H1 (cell line): ENCODE measurements at regions not wholly inside any gene's neighbourhood (a gene's known extent, or its start where the extent isn't known, plus 50 kb on each side); places are given as distances from the start of the nearest gene placed in this dataset.

ENCODE experiments used
- CTCF ChIA-PET: fragments of 300-600 bp; sonication (Branson Sonifier 250); formaldehyde crosslinking; loops from one replicate; lab custom pipeline; 2021; ENCODE audit not compliant: partially characterized antibody; lab: Charles Lee
- POLR2A ChIA-PET: fragments of 300-600 bp; sonication (Branson Sonifier 250); formaldehyde crosslinking; loops from one replicate; lab custom pipeline; 2021; ENCODE audit warnings: inconsistent platforms; ENCODE audit not compliant: partially characterized antibody; lab: Charles Lee
- DNase-seq, 2 experiments: peaks; one replicate each; pipeline versions ENCODE4 v3.0.0 to v3.0.0-alpha.2; 2010 to 2022; ENCODE audit warnings: low spot score in 2 of 2, low read depth in 1 of 2, mixed read lengths in 1 of 2
- FAIRE-seq: peaks from 2 replicates; lab custom pipeline; 2011; peaks lifted over from hg19 to GRCh38; lab: Jason Lieb, UNC
- H2AFZ ChIP-seq: 2 replicates; pipeline ENCODE4 v1.8.1; 2012; ENCODE audit warnings: low read length, inconsistent platforms
- H2AK5ac ChIP-seq: 2 replicates; pipeline ENCODE4 v1.6.1; 2013; ENCODE audit warnings: low read depth, low read length
- H2BK120ac ChIP-seq: replicated peaks from 2 replicates; pipeline ENCODE3; 2013; ENCODE audit warnings: low read depth, low read length, inconsistent platforms
- H2BK12ac ChIP-seq: 2 replicates; pipeline ENCODE4 v1.6.1; 2013; ENCODE audit warnings: low read depth, low read length
- H2BK15ac ChIP-seq: 2 replicates; pipeline ENCODE4 v1.6.1; 2013; ENCODE audit warnings: low read length
- H2BK20ac ChIP-seq: 2 replicates; pipeline ENCODE4 v1.6.1; 2013; ENCODE audit warnings: low read length
- H2BK5ac ChIP-seq: 2 replicates; pipeline ENCODE4 v1.6.1; 2013; ENCODE audit warnings: low read depth, low read length
- H3K14ac ChIP-seq: 2 replicates; pipeline ENCODE4 v1.6.1; 2013; ENCODE audit warnings: inconsistent platforms; ENCODE audit not compliant: insufficient read length
- H3K18ac ChIP-seq: 2 replicates; pipeline ENCODE4 v1.6.1; 2013; ENCODE audit warnings: low read length; ENCODE audit errors: extremely low read depth
- H3K23ac ChIP-seq: 2 replicates; pipeline ENCODE4 v1.6.1; 2013; ENCODE audit warnings: inconsistent platforms; ENCODE audit not compliant: insufficient read length
- H3K23me2 ChIP-seq: 2 replicates; pipeline ENCODE4 v1.6.1; 2013; ENCODE audit warnings: low read depth, low read length
- H3K27ac ChIP-seq: 2 replicates; pipeline ENCODE4 v1.6.1; 2011; ENCODE audit warnings: low read depth, low read length, inconsistent platforms
- H3K27me3 ChIP-seq, 4 experiments: replicated peaks in 1 of 4; 1 replicate in 1 of 4; 2 replicates in 3 of 4; pipeline versions ENCODE4 v1.6.1 to v1.8.1; 2011 to 2013; ENCODE audit warnings: low read length in 3 of 4, mild to moderate bottlenecking in 3 of 4, inconsistent platforms in 2 of 4, mixed read lengths in 2 of 4, moderate library complexity in 1 of 4; ENCODE audit not compliant: control insufficient read depth in 3 of 4, insufficient read depth in 3 of 4; ENCODE audit errors: extremely low read depth in 1 of 4
- H3K36me3 ChIP-seq, 4 experiments: 2 replicates each; pipeline versions ENCODE4 v1.6.1 to v1.8.1; 2011 to 2013; ENCODE audit warnings: mild to moderate bottlenecking in 4 of 4, low read length in 3 of 4, moderate library complexity in 2 of 4, control low read depth in 1 of 4, inconsistent platforms in 1 of 4; ENCODE audit not compliant: insufficient read depth in 4 of 4, control insufficient read depth in 2 of 4
- H3K4ac ChIP-seq: replicated peaks from 2 replicates; pipeline ENCODE3; 2013; ENCODE audit warnings: low read length, low read depth, mixed read lengths, inconsistent platforms; ENCODE audit not compliant: insufficient read length
- H3K4me1 ChIP-seq, 4 experiments: replicated peaks in 1 of 4; 1 replicate in 1 of 4; 2 replicates in 3 of 4; pipeline versions ENCODE4 v1.6.1 to v1.8.1; 2011 to 2013; ENCODE audit warnings: low read length in 3 of 4, inconsistent platforms in 2 of 4, mixed read lengths in 1 of 4; ENCODE audit not compliant: insufficient read depth in 4 of 4, control insufficient read depth in 3 of 4
- H3K4me2 ChIP-seq, 2 experiments: 2 replicates each; pipeline versions ENCODE4 v1.6.1 to v1.8.1; 2011 to 2013; ENCODE audit warnings: low read depth in 2 of 2, low read length in 2 of 2, control low read depth in 1 of 2, inconsistent platforms in 1 of 2, mild to moderate bottlenecking in 1 of 2; ENCODE audit not compliant: insufficient read depth in 1 of 2
- H3K4me3 ChIP-seq, 4 experiments: fragments of 200-600, 300-600 bp in 1 of 4; sonication (generic), shearing (Covaris generic), sonication (Bioruptor Twin) in 1 of 4; 2 replicates each; pipeline versions ENCODE4 v1.5.1 to v1.8.1; 2011 to 2016; ENCODE audit warnings: low read length in 4 of 4, low read depth in 3 of 4, control low read depth in 2 of 4, inconsistent platforms in 2 of 4, mild to moderate bottlenecking in 2 of 4, mixed read lengths in 1 of 4, moderate library complexity in 1 of 4; ENCODE audit not compliant: insufficient read depth in 2 of 4; ENCODE audit errors: extremely low read depth in 1 of 4
- H3K56ac ChIP-seq: replicated peaks from 2 replicates; pipeline ENCODE3; 2013; ENCODE audit warnings: low read depth, mild to moderate bottlenecking, mixed read lengths, low read length, inconsistent platforms; ENCODE audit not compliant: insufficient read length
- H3K79me1 ChIP-seq: 2 replicates; pipeline ENCODE4 v1.6.1; 2013; ENCODE audit warnings: low read depth, low read length, control low read depth
- H3K79me2 ChIP-seq, 2 experiments: 2 replicates each; pipeline versions ENCODE4 v1.6.1 to v1.8.1; 2012 to 2013; ENCODE audit warnings: low read length in 2 of 2, mild to moderate bottlenecking in 2 of 2, inconsistent platforms in 1 of 2; ENCODE audit not compliant: insufficient read depth in 2 of 2, control insufficient read depth in 1 of 2
- H3K9ac ChIP-seq, 4 experiments: replicated peaks in 1 of 4; 1 replicate in 1 of 4; 2 replicates in 3 of 4; pipeline versions ENCODE4 v1.6.1 to v1.8.1; 2011 to 2013; ENCODE audit warnings: low read depth in 3 of 4, low read length in 3 of 4, control low read depth in 2 of 4, mild to moderate bottlenecking in 2 of 4, moderate library complexity in 2 of 4, inconsistent platforms in 1 of 4; ENCODE audit errors: extremely low read depth in 1 of 4
- H3K9me3 ChIP-seq, 2 experiments: 2 replicates each; pipeline versions ENCODE4 v1.6.1 to v1.8.1; 2012 to 2013; ENCODE audit warnings: mild to moderate bottlenecking in 2 of 2, moderate library complexity in 2 of 2, control low read depth in 1 of 2, inconsistent platforms in 1 of 2, low read depth in 1 of 2, low read length in 1 of 2, mixed read lengths in 1 of 2; ENCODE audit not compliant: insufficient read depth in 2 of 2
- H4K20me1 ChIP-seq, 2 experiments: replicated peaks in 1 of 2; 2 replicates each; pipeline versions ENCODE3 to v1.8.1; 2011 to 2013; ENCODE audit warnings: inconsistent platforms in 2 of 2, low read length in 2 of 2, mild to moderate bottlenecking in 1 of 2; ENCODE audit not compliant: insufficient read depth in 2 of 2, control insufficient read depth in 1 of 2
- H4K5ac ChIP-seq: 2 replicates; pipeline ENCODE4 v1.6.1; 2013; ENCODE audit warnings: low read length, low read depth, mixed read lengths, inconsistent platforms; ENCODE audit not compliant: insufficient read length
- H4K8ac ChIP-seq: 2 replicates; pipeline ENCODE4 v1.8.0; 2013; ENCODE audit warnings: mild to moderate bottlenecking, moderate library complexity, low read length, inconsistent platforms; ENCODE audit not compliant: insufficient read depth; ENCODE audit errors: extremely low read depth
- H4K91ac ChIP-seq: replicated peaks from 2 replicates; pipeline ENCODE3; 2013; ENCODE audit warnings: low read length, mixed read lengths, inconsistent platforms; ENCODE audit not compliant: insufficient read length
- BRCA1 ChIP-seq: IDR thresholded peaks from 2 replicates; pipeline ENCODE4 v1.6.1; 2012; ENCODE audit warnings: low read depth, low read length, improper control_type of control experiment
- CBX8 ChIP-seq: fragments of 300-800, 300-1000 bp; sonication (generic); IDR thresholded peaks from 2 replicates; pipeline ENCODE4 v1.7.1; 2016; ENCODE audit warnings: low read depth, low read length, borderline replicate concordance
- CEBPB ChIP-seq: IDR thresholded peaks from 2 replicates; pipeline ENCODE4 v1.6.1; 2012; ENCODE audit warnings: low read depth, low read length
- FOSL1 ChIP-seq: IDR thresholded peaks from 2 replicates; pipeline ENCODE4 v1.6.1; 2011; ENCODE audit warnings: mild to moderate bottlenecking, low read depth, low read length, moderate library complexity; ENCODE audit not compliant: insufficient read depth
- SIX5 ChIP-seq: IDR thresholded peaks from 2 replicates; pipeline ENCODE4 v1.6.1; 2011; ENCODE audit warnings: mild to moderate bottlenecking, low read depth, low read length
- ZNF274 ChIP-seq: IDR thresholded peaks from 2 replicates; pipeline ENCODE4 v1.7.0; 2012; ENCODE audit warnings: low read length, borderline replicate concordance; ENCODE audit errors: extremely low read depth
- WGBS, 2 experiments: shearing (Covaris generic) in 1 of 2; methylation state at CpG; one replicate each; pipeline versions ENCODE4 v1.1.6 to v1.1.7; 2013 to 2015; ENCODE audit warnings: low lambda C conversion rate in 2 of 2, mixed read lengths in 2 of 2, inconsistent platforms in 1 of 2, low coverage in 1 of 2, missing lambda C conversion rate in 1 of 2; ENCODE audit not compliant: insufficient replicate concordance in 2 of 2, insufficient coverage in 1 of 2, insufficient read length in 1 of 2; ENCODE audit errors: extremely low coverage in 1 of 2, missing lambda C conversion rate in 1 of 2; 5-methylcytosine and 5-hydroxymethylcytosine counted together

GRCh38 chr1:98461873-98462385 is 199.6 kb upstream of the SNX7 start:
- no peaks in the 10 kb centered on the region for H3K9me3 ChIP-seq
- H4K8ac ChIP-seq = no peak overlapping the region
- H3K9ac ChIP-seq = no peak overlapping the region
- H3K36me3 ChIP-seq = no peaks in the 10 kb centered on the region
- no peak overlapping the region for H3K23ac ChIP-seq
- FAIRE-seq = no peak
- H3K79me1 ChIP-seq = no peaks in the 10 kb centered on the region
- no peak overlapping the region for H4K5ac ChIP-seq
- no peak overlapping the region for H2BK5ac ChIP-seq
- H3K27me3 ChIP-seq = no peaks in the 10 kb centered on the region
- no peak for TF ChIP-seq FOSL1
- TF ChIP-seq CBX8 = no peak
- peak; percentile 67 for TF ChIP-seq CEBPB
- TF ChIP-seq SIX5 = no peak
- TF ChIP-seq ZNF274 = no peak
- no peak for TF ChIP-seq BRCA1
- H2AK5ac ChIP-seq = no peak overlapping the region
- no peak overlapping the region for H2BK20ac ChIP-seq
- no peaks in the 10 kb centered on the region for H4K20me1 ChIP-seq
- H2BK12ac ChIP-seq = 0 out of 2 replicates have a peak overlapping the region, but pooled peaks have one; percentile 42
- H3K56ac ChIP-seq = no peak overlapping the region
- H4K91ac ChIP-seq = no peak overlapping the region
- H3K23me2 ChIP-seq = no peaks in the 10 kb centered on the region
- no peaks in the 10 kb centered on the region for H3K79me2 ChIP-seq
- H3K14ac ChIP-seq = no peak overlapping the region
- H2AFZ ChIP-seq = peak overlapping the region; percentile 33; the same call in 1 of the 2 replicates
- WGBS, 2 experiments = 93% methylated on average over 7 of the region's 7 CpGs; no CpG with 5 or more reads in 1 of the 2 experiments
- no peak overlapping the region for H2BK15ac ChIP-seq
- H2BK120ac ChIP-seq = no peak overlapping the region
- CTCF ChIA-PET = interaction anchor here (0.9 to 1.0 kb wide), 2 partner anchors 240 to 874 kb away, joined by 3 read pairs; no protein-coding TSS in a partner anchor
- H3K18ac ChIP-seq = no peak overlapping the region
- H3K4me1 ChIP-seq = peaks cover 0 to 5% (median 0%) of the 10 kb centered on the region in 4 experiments; a peak in 2 of 7 replicates
- H3K27ac ChIP-seq = no peak overlapping the region
- no peak overlapping the region for H3K4me2 ChIP-seq
- POLR2A ChIA-PET = no interaction called here
- no peak overlapping the region for H3K4ac ChIP-seq
- DNase-seq = no peak
- H3K4me3 ChIP-seq = no peak overlapping the region
